ENCODE measurements at regions not wholly inside any gene's neighbourhood (a gene's known extent, or its start where the extent isn't known, plus 50 kb on each side); places are given as distances from the start of the nearest gene placed in this dataset.

DNA sequence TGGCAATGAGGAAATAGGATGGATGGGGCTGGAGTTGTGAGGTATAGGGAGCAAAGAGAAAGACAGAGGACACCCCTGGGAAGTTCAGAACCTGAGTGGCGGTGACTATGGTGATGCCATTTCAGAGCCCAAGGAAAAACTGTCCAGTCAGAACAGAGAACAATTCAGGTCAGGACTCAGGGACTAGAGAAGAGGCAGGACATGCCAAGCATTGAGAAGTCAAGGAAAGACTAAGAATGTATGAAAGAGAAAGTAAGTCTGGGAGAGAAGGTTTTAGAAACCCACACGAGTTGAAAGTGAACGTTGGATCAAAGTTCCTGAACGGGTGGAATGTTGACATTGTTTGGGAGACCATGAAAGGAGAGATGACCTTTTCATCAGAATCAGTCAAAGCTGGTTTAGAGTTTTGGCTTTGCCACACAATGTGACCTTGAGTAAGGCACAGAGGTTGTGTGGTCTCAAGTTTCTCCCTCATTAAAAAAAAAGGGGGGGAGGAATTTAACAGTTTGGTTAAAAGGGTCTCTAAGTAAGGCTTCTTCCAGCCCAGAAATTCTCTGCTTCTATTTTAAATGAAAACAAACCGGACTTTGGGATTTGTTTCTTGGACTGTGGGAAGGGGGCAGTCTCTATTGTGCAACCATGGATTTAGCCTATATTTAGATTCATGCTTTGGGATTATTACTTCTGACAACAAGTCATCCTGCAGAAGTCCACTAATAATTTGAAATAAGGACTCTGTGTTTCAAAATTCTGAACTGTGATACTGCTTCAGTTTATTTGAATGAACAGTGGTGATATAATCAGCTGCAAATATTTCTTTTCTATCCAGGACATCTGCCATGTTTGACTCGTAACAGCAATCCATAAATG is 315.9 kb upstream of the TBL1XR1 start:
- DNase-seq (ENCODE audit: low spot score): no peak

DNA sequence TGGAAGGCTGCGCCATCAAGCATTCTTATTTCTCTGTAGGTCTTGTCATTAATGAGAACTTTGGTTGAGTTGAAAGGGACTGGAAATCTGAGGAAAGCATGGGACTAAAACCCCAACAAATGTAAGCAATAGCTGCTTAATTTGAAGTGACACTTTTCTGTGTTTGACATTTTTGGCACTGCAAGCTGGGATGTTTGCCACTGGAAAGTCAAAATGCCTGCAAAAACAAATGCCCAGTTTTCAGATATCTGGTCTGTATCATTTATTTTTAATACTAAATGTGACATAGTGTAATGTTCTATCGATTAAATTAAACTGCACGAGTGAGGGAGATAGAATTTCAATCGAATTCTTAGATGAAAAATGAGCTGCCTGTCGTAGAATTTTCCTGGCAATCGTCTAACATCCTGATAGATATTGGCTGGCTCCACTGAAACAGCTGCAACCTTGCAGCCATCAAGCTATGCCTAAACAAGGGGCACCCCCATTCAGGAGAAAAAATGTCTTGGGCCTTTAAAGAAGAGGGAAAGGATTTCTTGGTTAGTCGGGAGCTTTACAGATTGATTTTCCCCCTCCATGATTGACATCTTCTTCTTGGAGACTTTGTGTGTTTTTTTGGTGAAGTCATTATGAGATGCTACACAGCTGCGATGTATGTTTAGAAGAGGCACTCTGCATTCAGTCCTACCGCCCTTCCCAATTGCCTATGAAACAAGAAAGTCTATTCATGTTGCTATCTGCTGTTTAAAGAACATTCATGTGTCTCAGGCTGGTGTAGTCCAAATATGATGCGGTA is 316.7 kb upstream of the TBL1XR1 start:
- DNase-seq (ENCODE audit: low spot score): no peak

DNA sequence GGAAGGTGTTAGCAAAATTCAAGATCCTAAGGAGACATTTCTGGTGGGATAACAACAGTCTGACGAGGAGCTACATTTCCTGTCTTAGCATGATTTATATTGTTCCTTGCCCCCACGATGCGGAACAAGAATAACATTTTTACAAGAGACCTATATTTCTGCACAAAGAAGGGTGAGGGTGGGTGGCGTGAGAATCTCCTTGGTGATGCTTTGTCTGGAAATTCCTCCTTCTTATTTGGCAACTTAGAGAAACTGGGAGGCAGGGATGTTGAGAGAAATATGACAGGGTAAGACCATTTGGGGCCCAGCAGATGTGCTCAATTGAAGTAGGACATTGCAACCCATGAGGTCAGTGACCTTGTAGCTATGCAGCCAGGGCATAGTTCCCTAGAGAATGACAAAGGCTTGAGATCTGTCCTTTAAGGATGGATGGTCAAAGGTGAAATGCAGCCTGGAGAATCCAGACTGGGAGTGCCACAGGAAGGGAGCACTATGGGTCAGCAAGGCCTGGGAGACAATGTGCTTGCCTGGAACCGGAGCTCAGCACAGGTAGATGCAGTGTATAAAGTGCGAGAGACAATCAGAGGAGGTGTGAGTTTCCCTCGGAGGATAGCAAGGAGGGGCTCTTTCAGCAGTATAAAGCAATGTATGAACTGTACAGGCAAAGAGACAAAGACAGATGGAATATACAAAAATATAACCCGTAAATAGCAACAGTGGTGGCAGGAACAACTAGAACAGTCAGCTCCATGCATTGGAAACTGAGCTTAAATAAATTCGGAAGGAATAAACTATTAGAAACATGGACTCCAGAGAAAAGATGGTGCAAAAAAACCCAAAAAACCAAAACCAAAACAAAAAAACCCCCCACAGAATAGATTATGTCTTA is 317.6 kb upstream of the TBL1XR1 start:
- DNase-seq (ENCODE audit: low spot score): no peak

DNA sequence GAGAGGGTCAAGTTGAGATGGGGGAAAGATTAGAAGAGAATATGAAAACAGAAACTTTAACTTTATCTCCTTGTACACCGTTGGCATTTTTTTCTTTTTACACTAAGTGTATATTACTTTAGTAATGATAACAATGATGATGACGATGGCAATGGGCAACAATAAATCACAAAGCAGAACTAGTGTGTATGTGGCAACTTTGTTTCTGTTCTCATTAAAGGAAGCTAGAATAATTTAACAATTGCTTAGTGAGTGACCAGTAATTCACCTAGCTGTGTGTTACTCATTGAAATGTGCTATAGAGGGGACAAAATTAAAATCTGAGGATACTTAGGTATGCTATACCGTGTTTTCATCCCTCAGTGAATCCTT is 318.5 kb upstream of the TBL1XR1 start:
- DNase-seq (ENCODE audit: low spot score): no peak

DNA sequence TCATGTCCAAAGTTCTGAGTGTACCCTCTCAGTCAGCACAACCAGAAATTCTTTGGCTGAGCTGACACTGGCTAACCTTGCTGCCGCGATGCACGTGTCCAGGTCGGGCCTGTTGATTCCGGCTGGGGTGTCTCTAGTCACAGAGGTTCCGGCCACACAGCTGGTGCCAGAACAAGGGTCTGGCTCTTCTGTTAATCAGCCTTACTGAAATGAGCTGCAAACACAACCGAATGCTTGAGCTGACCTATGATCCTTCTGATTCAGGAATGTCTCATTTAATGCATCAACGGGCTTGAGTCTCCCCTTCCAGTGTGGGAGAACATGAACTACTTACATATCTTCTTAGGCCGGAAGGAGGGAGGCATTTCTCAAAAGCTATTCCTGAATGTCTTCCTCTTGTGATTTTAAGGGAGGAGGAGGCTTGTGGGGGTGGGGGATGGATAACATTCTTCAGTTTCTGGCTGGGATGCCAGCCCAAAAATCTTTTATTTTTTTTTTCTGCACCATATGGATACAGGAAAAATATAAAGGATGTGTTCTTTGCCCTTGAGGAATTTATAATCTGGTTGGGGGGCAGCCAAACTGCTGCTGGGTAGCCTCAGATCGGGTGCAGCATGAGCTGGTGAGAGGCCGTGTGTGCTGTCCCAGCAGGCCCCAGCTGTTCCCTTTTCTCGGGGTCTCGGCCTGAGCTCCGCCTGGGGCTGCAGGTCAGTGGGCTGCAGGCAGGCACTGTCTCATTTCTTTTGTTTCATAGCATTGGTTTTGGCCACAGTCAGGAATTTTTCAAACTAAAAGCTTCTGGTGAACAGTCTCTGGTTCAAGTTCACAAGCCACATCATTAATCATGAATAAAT is 319.1 kb upstream of the TBL1XR1 start:
- DNase-seq (ENCODE audit: low spot score): no peak

DNA sequence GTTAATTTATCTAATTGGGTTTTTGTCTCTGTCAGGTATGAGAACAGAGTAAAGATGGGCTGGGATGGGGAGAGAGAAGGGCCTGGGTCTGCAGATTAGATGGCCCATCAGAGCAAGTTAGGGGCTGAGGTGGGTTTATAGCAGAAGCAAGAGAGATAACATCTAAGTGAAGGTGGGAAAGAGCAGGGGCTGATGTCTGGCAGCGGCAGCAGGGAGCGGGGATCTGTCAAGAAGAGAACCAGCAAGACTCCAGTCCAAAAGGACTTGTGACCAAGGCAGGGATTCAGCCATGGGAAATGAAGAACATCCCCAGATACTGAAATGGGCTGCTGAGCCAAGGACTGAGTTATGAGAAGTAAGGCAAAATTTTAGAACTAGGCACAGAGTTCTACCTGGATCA is 320.6 kb upstream of the TBL1XR1 start:
- DNase-seq (ENCODE audit: low spot score): no peak

DNA sequence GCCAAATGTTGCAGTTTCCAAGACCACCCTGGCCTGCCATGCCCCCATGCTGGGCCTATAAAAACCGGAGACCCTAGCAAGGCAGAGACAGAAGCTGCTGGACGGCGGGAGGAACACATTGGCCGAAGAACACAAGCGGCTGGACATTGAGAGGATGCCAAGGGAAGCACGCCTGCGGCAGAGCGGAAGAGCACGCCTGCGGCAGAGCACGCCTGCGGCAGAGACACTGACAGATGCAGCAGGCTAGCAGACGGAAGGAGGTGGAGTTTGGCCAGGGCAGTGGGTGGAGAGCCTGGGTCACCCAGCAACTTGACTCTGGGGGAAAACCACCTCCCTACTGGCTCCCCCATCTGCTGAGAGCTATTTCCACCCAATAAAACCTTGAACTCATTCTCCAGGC is 322.3 kb upstream of the TBL1XR1 start:
- no peak for DNase-seq (ENCODE audit: low spot score)

DNA sequence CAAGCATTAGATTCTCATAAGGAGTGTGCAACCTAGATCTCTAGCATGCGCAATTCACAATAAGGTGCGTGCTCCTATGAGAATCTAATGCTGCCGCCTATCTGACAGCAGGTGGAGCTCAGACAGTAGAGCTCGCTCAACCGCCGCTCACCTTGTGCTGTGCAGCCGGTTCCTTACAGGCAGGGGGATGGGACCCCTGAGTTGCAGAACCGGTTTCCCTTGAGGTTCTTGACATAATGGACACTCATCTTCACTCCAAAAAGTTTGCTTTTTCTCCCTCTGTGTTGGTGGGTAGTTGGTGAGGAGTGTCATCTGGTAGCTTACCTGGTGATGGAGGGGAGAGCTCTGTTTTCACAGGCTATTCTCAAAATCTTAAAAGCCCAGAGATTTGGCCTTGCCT is 324.0 kb upstream of the TBL1XR1 start:
- DNase-seq (ENCODE audit: low spot score): no peak

DNA sequence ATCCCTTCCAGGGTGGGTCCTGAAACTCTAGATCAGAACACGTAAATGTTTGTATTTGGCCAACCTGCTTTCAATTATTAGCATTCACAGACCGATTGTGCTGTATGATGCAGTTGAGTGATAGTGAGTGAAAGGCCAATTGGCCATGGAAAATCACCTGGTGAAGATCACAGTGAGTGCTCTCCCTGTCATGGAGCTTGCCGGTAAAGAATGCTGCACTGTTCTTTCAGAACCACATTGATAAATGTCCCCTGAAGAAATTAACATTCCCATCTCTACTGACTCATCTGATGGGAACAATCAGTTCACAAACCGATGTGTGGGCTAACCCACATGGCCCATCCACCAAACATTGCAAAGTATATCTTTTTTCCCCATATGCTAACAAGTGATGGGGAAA is 324.8 kb upstream of the TBL1XR1 start:
- no peak for DNase-seq (ENCODE audit: low spot score)

DNA sequence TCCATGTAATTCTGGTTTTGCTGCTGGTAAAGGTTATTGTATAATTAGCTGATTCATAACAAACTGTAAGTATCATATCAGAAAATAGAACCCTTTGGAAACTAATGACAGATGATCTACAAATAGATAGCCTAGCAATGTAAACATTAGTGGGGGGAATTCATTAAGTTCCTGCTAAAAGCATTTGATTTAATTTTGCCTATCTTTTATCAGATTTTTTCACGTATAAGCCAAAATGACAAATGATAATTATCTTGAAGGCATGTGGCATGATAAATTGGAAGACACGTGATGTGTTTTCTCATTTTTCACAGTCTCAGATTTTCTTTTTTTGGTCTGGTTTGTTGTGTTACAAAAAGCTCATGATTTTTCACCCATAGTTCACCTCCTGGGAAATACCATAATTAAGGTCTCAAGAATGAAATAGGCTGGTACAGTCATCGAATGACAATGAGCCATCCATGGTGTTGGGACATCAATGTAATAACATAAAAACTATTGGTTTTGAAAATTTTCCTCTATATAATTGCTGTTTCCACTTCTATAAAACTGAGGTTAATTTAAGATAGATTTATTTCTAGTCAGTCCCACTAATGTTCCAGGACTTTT is 325.9 kb upstream of the TBL1XR1 start:
- DNase-seq (ENCODE audit: low spot score): no peak

DNA sequence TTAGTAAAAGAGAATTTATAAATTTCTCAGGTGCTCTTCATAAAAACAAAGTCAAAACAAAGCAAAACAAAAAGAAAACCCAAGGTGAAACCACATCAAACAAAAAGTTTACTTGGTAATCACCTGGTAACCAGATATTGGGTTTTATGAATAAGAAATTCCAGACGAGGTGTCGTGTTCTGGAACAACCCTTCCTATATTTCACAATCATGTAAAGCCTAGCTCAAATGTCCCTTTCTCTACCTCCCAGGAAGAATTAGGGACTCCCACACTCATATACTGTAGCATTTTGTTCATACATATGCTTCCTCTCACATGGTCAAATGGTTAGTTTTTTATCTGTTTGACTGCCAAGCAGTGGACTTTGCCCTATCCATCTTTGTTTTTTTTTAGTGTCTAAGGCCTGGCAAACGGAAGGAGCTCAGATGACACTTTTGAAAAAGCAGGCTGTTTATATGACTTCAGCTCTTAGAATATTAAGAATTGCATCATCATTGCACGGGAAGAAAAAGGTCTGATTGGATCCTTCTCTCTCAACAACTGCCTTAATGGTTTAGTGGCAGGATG is 326.7 kb upstream of the TBL1XR1 start:
- no peak for DNase-seq (ENCODE audit: low spot score)

DNA sequence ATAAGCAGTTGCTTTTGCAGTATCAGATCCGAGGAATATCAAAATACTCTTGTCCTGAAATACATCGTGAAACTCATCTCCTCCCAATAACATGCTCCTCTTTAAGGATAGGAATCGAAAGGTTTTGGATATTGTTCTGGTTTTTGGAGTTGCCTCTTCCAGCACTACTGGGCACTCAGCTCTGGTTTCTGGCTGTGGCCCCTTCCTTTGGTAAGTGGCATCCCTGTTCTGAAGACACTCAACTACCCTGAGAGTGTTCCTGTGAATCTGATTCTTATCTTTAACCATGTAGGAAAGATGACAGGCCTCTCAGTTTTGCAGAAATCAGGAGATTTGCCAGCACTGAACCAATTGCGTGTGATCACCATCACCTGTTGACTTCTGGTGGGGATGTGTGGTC is 327.5 kb upstream of the TBL1XR1 start:
- no peak for DNase-seq (ENCODE audit: low spot score)

DNA sequence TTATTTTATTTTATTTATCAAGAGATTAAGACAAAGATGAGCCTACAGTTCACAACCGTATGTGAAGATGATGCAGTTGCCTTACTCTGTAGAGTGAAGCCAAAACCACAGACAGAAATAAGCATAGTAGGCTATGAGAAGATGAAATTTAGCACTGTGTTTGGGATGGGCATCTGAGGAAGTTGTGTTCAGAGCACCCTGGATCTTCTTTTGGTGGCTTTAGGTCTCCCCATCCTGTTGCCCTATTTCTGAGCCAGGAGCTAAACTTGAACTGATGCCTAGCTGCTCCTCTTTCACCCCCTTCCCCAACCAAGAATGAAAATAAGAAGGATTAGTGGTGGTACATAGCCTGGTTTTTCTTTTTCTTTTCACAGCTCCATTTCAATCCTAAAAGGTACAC is 328.1 kb upstream of the TBL1XR1 start:
- no peak for DNase-seq (ENCODE audit: low spot score)

DNA sequence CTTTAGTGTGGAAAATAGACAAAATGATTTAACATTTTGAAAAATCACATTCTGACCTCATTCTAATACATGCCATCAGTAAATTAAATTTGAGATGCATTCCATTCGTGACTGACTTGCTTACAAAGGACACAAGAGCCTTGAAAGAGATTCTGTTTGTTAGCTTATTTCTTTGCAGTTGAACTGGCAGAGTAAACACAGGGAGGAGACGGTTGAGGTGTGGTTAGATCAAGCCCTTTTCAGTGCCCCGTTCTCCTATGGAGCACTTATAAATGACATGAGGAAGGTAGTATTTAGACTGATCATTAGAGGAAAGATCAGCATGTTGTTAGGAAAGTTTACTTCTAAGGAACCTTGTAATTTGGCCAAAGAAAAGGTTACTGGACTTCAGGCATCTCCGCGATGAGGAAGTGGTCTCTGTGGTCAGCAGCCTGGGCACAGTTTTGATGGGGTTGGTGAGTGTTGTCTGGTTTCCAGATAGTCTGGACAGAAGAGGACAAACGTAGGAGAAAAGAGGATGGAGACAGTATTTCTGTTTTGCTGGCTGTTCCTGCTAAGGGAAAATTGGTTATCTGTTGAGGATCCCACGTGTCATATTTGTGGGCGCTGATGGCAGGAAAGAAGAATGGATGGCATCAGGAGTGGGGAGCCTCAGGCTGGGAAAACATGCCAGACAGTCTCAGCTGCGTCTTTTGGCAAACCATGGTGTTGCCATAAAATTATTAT is 328.9 kb upstream of the TBL1XR1 start:
- DNase-seq (ENCODE audit: low spot score): no peak

DNA sequence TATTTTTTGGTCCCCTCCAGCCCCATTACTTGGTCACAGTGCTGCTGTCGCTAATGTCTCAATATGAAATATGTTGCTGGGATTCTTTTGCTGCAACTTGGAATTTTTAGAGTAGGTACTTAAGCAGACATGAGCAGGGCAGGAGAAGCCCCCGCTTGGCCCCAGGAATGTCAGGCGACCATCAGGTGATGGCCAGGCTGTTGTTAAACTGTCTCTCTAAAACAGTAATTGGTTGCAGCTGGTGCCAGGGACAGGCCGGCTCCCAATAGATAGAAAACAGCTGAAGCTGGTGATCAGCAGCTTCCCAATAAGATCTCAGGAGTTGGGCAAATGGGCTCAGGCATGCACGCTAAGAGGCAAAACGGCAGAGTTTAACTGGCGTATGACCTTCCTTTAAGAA is 329.9 kb upstream of the TBL1XR1 start:
- DNase-seq (ENCODE audit: low spot score): no peak

DNA sequence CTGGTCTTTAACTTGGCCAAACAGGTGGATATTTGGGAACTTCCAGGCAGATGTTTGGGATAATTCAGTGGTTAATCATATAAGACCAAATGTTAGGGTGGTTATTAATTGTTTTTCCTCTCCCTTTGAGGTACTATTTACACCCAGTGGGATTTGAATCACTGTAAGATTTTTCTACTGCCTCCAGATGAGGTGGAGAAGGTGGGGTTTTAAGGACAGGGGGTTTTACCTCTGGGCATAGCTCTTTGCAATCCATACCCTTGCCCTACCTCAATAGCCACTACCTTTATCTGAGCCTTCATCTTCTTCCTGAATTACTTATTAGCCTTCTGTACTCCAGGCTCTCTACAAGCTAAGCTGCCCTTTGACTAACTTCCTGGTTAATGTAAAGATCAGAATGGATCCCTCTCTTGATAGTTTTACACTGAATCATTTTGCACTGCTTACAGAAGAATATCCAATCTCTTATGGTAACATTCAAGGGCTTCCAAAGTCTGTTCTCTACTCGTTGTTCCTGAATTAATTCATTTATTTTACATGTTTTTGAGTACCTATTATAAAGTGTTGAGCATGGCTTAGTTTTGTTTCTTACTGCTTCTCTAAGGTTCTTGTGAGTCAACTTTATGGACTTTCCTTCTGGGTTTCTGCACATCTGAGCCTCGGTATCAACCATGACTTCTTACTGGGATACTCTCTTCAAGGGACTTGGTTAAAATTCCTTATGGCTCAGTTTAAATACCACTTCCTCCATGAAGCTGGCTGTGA is 331.2 kb upstream of the TBL1XR1 start:
- DNase-seq (ENCODE audit: low spot score): no peak

DNA sequence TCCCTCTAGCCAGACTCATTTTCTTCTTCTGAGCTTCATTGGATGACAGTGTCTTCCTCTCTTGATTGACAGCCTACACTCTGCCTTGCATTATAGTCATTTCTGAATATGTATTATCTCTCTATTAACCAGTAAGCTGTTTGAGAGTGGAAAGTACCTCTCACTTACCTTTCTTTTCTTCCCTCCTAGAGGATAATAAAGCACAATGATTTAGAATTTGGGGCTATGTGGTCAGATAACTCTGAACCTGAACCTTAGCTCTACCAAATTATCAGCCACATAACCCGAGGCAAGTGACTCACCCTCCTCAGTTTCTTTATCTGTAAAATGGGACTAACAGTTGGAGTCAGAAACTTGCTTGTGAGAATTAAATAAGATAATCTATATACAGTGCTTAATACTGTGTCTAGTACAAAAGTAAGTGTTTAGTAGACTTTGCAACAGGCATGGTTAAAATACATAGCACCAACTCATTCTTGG is 331.8 kb upstream of the TBL1XR1 start:
- DNase-seq (ENCODE audit: low spot score): no peak

DNA sequence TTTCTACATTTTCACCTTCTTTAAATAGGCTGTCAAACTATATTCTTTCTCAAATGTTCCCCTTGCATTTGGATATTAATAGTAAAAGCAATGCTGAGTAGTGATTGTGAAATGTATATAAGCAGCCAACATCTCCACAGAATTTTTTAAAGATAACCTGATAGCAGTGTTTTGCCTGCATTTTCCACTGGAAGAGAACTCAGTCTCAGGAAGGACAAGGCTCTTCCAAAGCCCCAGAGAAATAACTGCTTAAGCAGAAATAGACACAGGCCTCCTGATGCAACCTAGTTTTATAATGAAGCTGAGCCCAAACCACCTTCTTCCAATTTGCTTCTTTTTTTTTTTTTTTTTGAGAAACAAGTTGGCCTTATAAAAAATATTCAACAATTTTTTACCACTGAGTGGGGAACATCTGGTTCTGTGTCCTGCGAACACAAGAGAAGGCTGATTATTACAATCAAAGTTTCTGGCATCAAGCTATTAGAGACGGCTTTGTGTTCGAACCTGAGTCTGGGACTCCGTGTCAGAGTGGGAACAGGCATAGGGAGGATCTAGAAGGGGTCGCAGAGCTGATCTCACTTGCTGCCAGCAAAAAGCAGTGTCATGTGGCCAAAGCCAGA is 332.5 kb upstream of the TBL1XR1 start:
- no peak for DNase-seq (ENCODE audit: low spot score)

DNA sequence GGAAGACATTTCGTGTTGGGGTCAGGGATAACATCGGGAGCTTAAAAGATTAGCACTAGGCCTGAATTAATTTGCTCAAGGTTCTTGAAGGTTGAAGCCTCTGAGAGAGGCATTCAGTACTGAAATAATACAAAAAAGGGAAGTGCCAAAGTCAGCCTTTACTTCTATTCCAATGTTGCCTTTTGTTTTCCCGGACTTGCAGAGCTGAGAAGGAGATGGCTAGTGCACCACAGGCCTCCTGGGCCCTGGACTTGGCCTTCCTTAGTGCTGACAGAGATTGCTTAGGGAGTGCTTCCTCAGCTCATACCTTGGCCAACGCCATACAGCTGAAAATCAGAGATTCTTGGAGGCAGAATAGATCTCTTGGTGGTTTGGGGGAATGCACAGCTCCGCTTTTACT is 333.6 kb upstream of the TBL1XR1 start:
- DNase-seq (ENCODE audit: low spot score): no peak
